ENCODE measurements at regions not wholly inside any gene's neighbourhood (a gene's known extent, or its start where the extent isn't known, plus 50 kb on each side); places are given as distances from the start of the nearest gene placed in this dataset.

- no peak for TF ChIP-seq SUZ12 (IDR thresholded peaks at IDR 0.05; ENCODE audit: extremely low read depth, insufficient read depth, insufficient read length)
- no peak for TF ChIP-seq ZNF274 (IDR thresholded peaks at IDR 0.05; ENCODE audit: low read depth, low read length)
- TF ChIP-seq YY1 (IDR thresholded peaks at IDR 0.05; ENCODE audit: insufficient read depth, insufficient read length): no peak
- Histone ChIP-seq H3K4me1 (ENCODE audit: insufficient read depth, insufficient read length) (no peaks in the 10 kb centered on the region), H3K9ac (ENCODE audit: insufficient read length, low read depth) (no peak overlapping the region), H3K9me3 (ENCODE audit: insufficient read depth, low read length) (no peaks in the 10 kb centered on the region), H3K4me3 (ENCODE audit: insufficient read length, low read depth) (no peak overlapping the region), H3K27me3 (ENCODE audit: insufficient read depth, insufficient read length) (no peaks in the 10 kb centered on the region), H3K36me3 (ENCODE audit: insufficient read depth, insufficient read length, low read length) (no peaks in the 10 kb centered on the region)
- DNase-seq (ENCODE audit: low read depth, low spot score): no peak
Measured at GRCh38 chrX:148412006-148412405, 88.4 kb upstream of the AFF2 start.

GRCh38 chrX:148416142-148416541, 84.3 kb upstream of the AFF2 start:
- no peaks in the 10 kb centered on the region for H3K36me3 ChIP-seq (ENCODE audit: insufficient read depth, insufficient read length, low read length)

GRCh38 chrX:148416931-148417330, 83.5 kb upstream of the AFF2 start:
- no peak for DNase-seq (ENCODE audit: low read depth, low spot score)
- Histone ChIP-seq H3K36me3 (ENCODE audit: insufficient read depth, insufficient read length, low read length) (no peaks in the 10 kb centered on the region), H3K9me3 (ENCODE audit: insufficient read depth, low read length) (no peaks in the 10 kb centered on the region), H3K4me3 (ENCODE audit: insufficient read length, low read depth) (no peak overlapping the region), H3K4me1 (ENCODE audit: insufficient read depth, insufficient read length) (no peaks in the 10 kb centered on the region), H3K9ac (ENCODE audit: insufficient read length, low read depth) (no peak overlapping the region), H3K27me3 (ENCODE audit: insufficient read depth, insufficient read length) (no peaks in the 10 kb centered on the region)
- TF ChIP-seq ZNF274 (IDR thresholded peaks at IDR 0.05; ENCODE audit: low read depth, low read length): no peak
- no peak for TF ChIP-seq YY1 (IDR thresholded peaks at IDR 0.05; ENCODE audit: insufficient read depth, insufficient read length)
- no peak for TF ChIP-seq SUZ12 (IDR thresholded peaks at IDR 0.05; ENCODE audit: extremely low read depth, insufficient read depth, insufficient read length)

More at GRCh38 chrX:148416142-148416541, 84.3 kb upstream of the AFF2 start:
- Histone ChIP-seq H3K27me3 (ENCODE audit: insufficient read depth, insufficient read length) (no peaks in the 10 kb centered on the region), H3K4me1 (ENCODE audit: insufficient read depth, insufficient read length) (no peaks in the 10 kb centered on the region), H3K9ac (ENCODE audit: insufficient read length, low read depth) (no peak overlapping the region), H3K4me3 (ENCODE audit: insufficient read length, low read depth) (no peak overlapping the region), H3K9me3 (ENCODE audit: insufficient read depth, low read length) (no peaks in the 10 kb centered on the region)
- DNase-seq (ENCODE audit: low read depth, low spot score): no peak
- TF ChIP-seq YY1 (IDR thresholded peaks at IDR 0.05; ENCODE audit: insufficient read depth, insufficient read length) (no peak), SUZ12 (IDR thresholded peaks at IDR 0.05; ENCODE audit: extremely low read depth, insufficient read depth, insufficient read length) (no peak), ZNF274 (IDR thresholded peaks at IDR 0.05; ENCODE audit: low read depth, low read length) (no peak)

- Histone ChIP-seq H3K4me3 (ENCODE audit: insufficient read length, low read depth) (no peak overlapping the region), H3K36me3 (ENCODE audit: insufficient read depth, insufficient read length, low read length) (no peaks in the 10 kb centered on the region), H3K9ac (ENCODE audit: insufficient read length, low read depth) (no peak overlapping the region), H3K27me3 (ENCODE audit: insufficient read depth, insufficient read length) (no peaks in the 10 kb centered on the region), H3K9me3 (ENCODE audit: insufficient read depth, low read length) (no peaks in the 10 kb centered on the region), H3K4me1 (ENCODE audit: insufficient read depth, insufficient read length) (no peaks in the 10 kb centered on the region)
- DNase-seq (ENCODE audit: low read depth, low spot score): no peak
- TF ChIP-seq SUZ12 (IDR thresholded peaks at IDR 0.05; ENCODE audit: extremely low read depth, insufficient read depth, insufficient read length) (no peak), ZNF274 (IDR thresholded peaks at IDR 0.05; ENCODE audit: low read depth, low read length) (no peak), YY1 (IDR thresholded peaks at IDR 0.05; ENCODE audit: insufficient read depth, insufficient read length) (no peak)
Measured at GRCh38 chrX:148417934-148418333, 82.5 kb upstream of the AFF2 start.

- no peak overlapping the region for H3K9ac ChIP-seq (ENCODE audit: insufficient read length, low read depth)
- H3K36me3 ChIP-seq (ENCODE audit: insufficient read depth, insufficient read length, low read length): no peaks in the 10 kb centered on the region
- TF ChIP-seq YY1 (IDR thresholded peaks at IDR 0.05; ENCODE audit: insufficient read depth, insufficient read length) (no peak), SUZ12 (IDR thresholded peaks at IDR 0.05; ENCODE audit: extremely low read depth, insufficient read depth, insufficient read length) (no peak), ZNF274 (IDR thresholded peaks at IDR 0.05; ENCODE audit: low read depth, low read length) (no peak)
- no peaks in the 10 kb centered on the region for H3K9me3 ChIP-seq (ENCODE audit: insufficient read depth, low read length)
- no peaks in the 10 kb centered on the region for H3K4me1 ChIP-seq (ENCODE audit: insufficient read depth, insufficient read length)
- H3K4me3 ChIP-seq (ENCODE audit: insufficient read length, low read depth): no peak overlapping the region
- H3K27me3 ChIP-seq (ENCODE audit: insufficient read depth, insufficient read length): peaks cover 4% of the 10 kb centered on the region
- DNase-seq (ENCODE audit: low read depth, low spot score): no peak
Measured at GRCh38 chrX:148422526-148422925, 77.9 kb upstream of the AFF2 start.

- Histone ChIP-seq H3K9me3 (ENCODE audit: insufficient read depth, low read length) (no peaks in the 10 kb centered on the region), H3K36me3 (ENCODE audit: insufficient read depth, insufficient read length, low read length) (no peaks in the 10 kb centered on the region), H3K4me3 (ENCODE audit: insufficient read length, low read depth) (no peak overlapping the region), H3K4me1 (ENCODE audit: insufficient read depth, insufficient read length) (no peaks in the 10 kb centered on the region), H3K9ac (ENCODE audit: insufficient read length, low read depth) (no peak overlapping the region), H3K27me3 (ENCODE audit: insufficient read depth, insufficient read length) (peaks cover 8% of the 10 kb centered on the region)
- DNase-seq (ENCODE audit: low read depth, low spot score): no peak
- TF ChIP-seq SUZ12 (IDR thresholded peaks at IDR 0.05; ENCODE audit: extremely low read depth, insufficient read depth, insufficient read length) (no peak), YY1 (IDR thresholded peaks at IDR 0.05; ENCODE audit: insufficient read depth, insufficient read length) (no peak), ZNF274 (IDR thresholded peaks at IDR 0.05; ENCODE audit: low read depth, low read length) (no peak)
Measured at GRCh38 chrX:148424570-148424969, 75.8 kb upstream of the AFF2 start.

GRCh38 chrX:148426467-148426866, 74.0 kb upstream of the AFF2 start:
- Histone ChIP-seq H3K9ac (ENCODE audit: insufficient read length, low read depth) (no peak overlapping the region), H3K36me3 (ENCODE audit: insufficient read depth, insufficient read length, low read length) (no peaks in the 10 kb centered on the region), H3K27me3 (ENCODE audit: insufficient read depth, insufficient read length) (peaks cover 15% of the 10 kb centered on the region), H3K4me1 (ENCODE audit: insufficient read depth, insufficient read length) (no peaks in the 10 kb centered on the region), H3K9me3 (ENCODE audit: insufficient read depth, low read length) (no peaks in the 10 kb centered on the region), H3K4me3 (ENCODE audit: insufficient read length, low read depth) (no peak overlapping the region)
- peak; percentile 30 for DNase-seq (ENCODE audit: low read depth, low spot score)
- no peak for TF ChIP-seq YY1 (IDR thresholded peaks at IDR 0.05; ENCODE audit: insufficient read depth, insufficient read length)
- TF ChIP-seq ZNF274 (IDR thresholded peaks at IDR 0.05; ENCODE audit: low read depth, low read length): no peak
- no peak for TF ChIP-seq SUZ12 (IDR thresholded peaks at IDR 0.05; ENCODE audit: extremely low read depth, insufficient read depth, insufficient read length)
